ENCODE measurements at regions not wholly inside any gene's neighbourhood (a gene's known extent, or its start where the extent isn't known, plus 50 kb on each side); places are given as distances from the start of the nearest gene placed in this dataset.

DNA sequence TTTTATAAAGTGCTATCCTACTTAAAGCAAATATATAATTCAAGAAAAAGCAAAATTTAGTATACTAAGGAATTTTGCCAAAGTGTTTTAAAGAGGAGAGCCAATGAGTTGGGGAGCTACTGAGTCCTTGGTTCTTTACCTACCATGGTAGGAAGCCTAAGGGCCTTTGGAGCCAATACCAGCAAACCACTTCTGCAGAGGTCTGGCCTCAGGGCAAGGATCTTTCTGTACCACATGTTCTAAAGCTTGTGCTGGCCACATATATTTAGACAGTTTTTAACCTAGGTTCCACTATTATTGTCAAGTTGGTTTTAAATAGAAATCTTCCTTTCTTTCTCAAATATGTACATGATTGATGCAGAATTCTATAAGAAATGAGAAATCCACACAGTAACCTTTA is 172.3 kb upstream of the NREP start:
- TF ChIP-seq CTCF (IDR thresholded peaks at IDR 0.05) (no peak), POLR2AphosphoS5 (IDR thresholded peaks at IDR 0.05) (no peak), POLR2A (IDR thresholded peaks at IDR 0.05) (no peak), EP300 (IDR thresholded peaks at IDR 0.05; ENCODE audit: low read depth) (no peak)
